CD1c-positive myeloid dendritic cell (primary cell): ENCODE measurements at regions not wholly inside any gene's neighbourhood (a gene's known extent, or its start where the extent isn't known, plus 50 kb on each side); places are given as distances from the start of the nearest gene placed in this dataset.

Source experiments
- DNase-seq: peaks from one replicate; pipeline ENCODE4 v3.0.0-alpha.2; 2016; ENCODE audit errors: extremely low spot score

- no peak for DNase-seq
These were observed 79.5 kb upstream of the SLCO4A1 start for GRCh38 chr20:62562831-62563230.

- no peak for DNase-seq
These were observed 78.7 kb upstream of the SLCO4A1 start for GRCh38 chr20:62563561-62563960.

- no peak for DNase-seq
These were observed 77.7 kb upstream of the SLCO4A1 start for GRCh38 chr20:62564456-62565245.

- DNase-seq, result no peak
These were observed 76.0 kb upstream of the SLCO4A1 start for GRCh38 chr20:62566266-62566665.

GRCh38 chr20:62566771-62567170 lies 75.5 kb upstream of the SLCO4A1 start:
- DNase-seq, result no peak

GRCh38 chr20:62567246-62568044 lies 74.9 kb upstream of the SLCO4A1 start:
- no peak for DNase-seq

GRCh38 chr20:62568045-62568389 lies 74.3 kb upstream of the SLCO4A1 start:
- DNase-seq, result no peak

GRCh38 chr20:62569615-62570014 lies 72.7 kb upstream of the SLCO4A1 start:
- DNase-seq, result no peak

GRCh38 chr20:62570403-62570802 lies 71.9 kb upstream of the SLCO4A1 start:
- DNase-seq, result no peak

- DNase-seq, result no peak
These were observed 71.2 kb upstream of the SLCO4A1 start for GRCh38 chr20:62570897-62571668.

GRCh38 chr20:62571669-62572344 lies 70.5 kb upstream of the SLCO4A1 start:
- DNase-seq, result no peak

- no peak for DNase-seq
These were observed 69.3 kb upstream of the SLCO4A1 start for GRCh38 chr20:62572980-62573379.

GRCh38 chr20:62573817-62574216 lies 68.5 kb upstream of the SLCO4A1 start:
- no peak for DNase-seq

- DNase-seq, result no peak
These were observed 67.9 kb upstream of the SLCO4A1 start for GRCh38 chr20:62574230-62574993.

GRCh38 chr20:62575976-62576722 lies 66.2 kb upstream of the SLCO4A1 start:
- DNase-seq, result no peak

- no peak for DNase-seq
These were observed 65.4 kb upstream of the SLCO4A1 start for GRCh38 chr20:62576815-62577489.

- DNase-seq, result no peak
These were observed 64.8 kb upstream of the SLCO4A1 start for GRCh38 chr20:62577490-62577836.

- DNase-seq, result no peak
These were observed 63.9 kb upstream of the SLCO4A1 start for GRCh38 chr20:62578294-62578897.

- no peak for DNase-seq
These were observed 62.3 kb upstream of the SLCO4A1 start for GRCh38 chr20:62580052-62580451.

- no peak for DNase-seq
These were observed 61.6 kb upstream of the SLCO4A1 start for GRCh38 chr20:62580733-62581132.
